OCI-LY1 (cell line): ENCODE measurements at regions not wholly inside any gene's neighbourhood (a gene's known extent, or its start where the extent isn't known, plus 50 kb on each side); places are given as distances from the start of the nearest gene placed in this dataset.

Experiments used
- CTCF ChIP-seq: fragments of 200-600 bp; sonication (generic), shearing (Covaris generic); IDR thresholded peaks from 2 replicates; pipeline ENCODE4 v1.5.1; 2017; ENCODE audit warnings: mild to moderate bottlenecking, antibody characterized with exemption, low read length, moderate library complexity, mixed read lengths
- EZH2 ChIP-seq: fragments of 200-600 bp; sonication (generic), shearing (Covaris generic); IDR thresholded peaks from 2 replicates; pipeline ENCODE4 v1.8.0; 2017; ENCODE audit warnings: borderline replicate concordance, mixed run types, mild to moderate bottlenecking, antibody characterized with exemption, low read length, moderate library complexity, mixed read lengths

- no peak for TF ChIP-seq CTCF
- TF ChIP-seq EZH2: no peak
These were observed 228.1 kb upstream of the MEOX2 start for GRCh38 chr7:15914611-15915010.
